Hepatocyte (in vitro differentiated cells): ENCODE measurements at regions not wholly inside any gene's neighbourhood (a gene's known extent, or its start where the extent isn't known, plus 50 kb on each side); places are given as distances from the start of the nearest gene placed in this dataset.

Experiments used
- DNase-seq: peaks from one replicate; pipeline ENCODE4 v3.0.0-alpha.2; 2016; ENCODE audit warnings: low spot score
- H2AFZ ChIP-seq: fragments of 200-600 bp; sonication (generic); 2 replicates; pipeline ENCODE4 v1.6.0; 2016; ENCODE audit warnings: antibody characterized with exemption, mild to moderate bottlenecking
- H3K27ac ChIP-seq: fragments of 200-600 bp; sonication (generic); 2 replicates; pipeline ENCODE4 v1.5.1; 2016; ENCODE audit warnings: mild to moderate bottlenecking
- H3K27me3 ChIP-seq: fragments of 200-600 bp; sonication (generic); 2 replicates; pipeline ENCODE4 v1.6.1; 2016
- H3K36me3 ChIP-seq: fragments of 200-600 bp; sonication (generic); replicated peaks from 2 replicates; pipeline ENCODE4 v1.5.1; 2016; ENCODE audit warnings: low read depth; ENCODE audit not compliant: insufficient read depth
- H3K4me1 ChIP-seq: fragments of 200-600 bp; sonication (generic); 2 replicates; pipeline ENCODE4 v1.5.1; 2016; ENCODE audit warnings: mild to moderate bottlenecking, moderate library complexity; ENCODE audit not compliant: insufficient read depth
- H3K4me2 ChIP-seq: fragments of 200-600 bp; sonication (generic); 2 replicates; pipeline ENCODE4 v1.6.0; 2016
- H3K4me3 ChIP-seq: fragments of 200-600 bp; sonication (generic); 2 replicates; pipeline ENCODE4 v1.5.1; 2016; ENCODE audit warnings: mild to moderate bottlenecking
- H3K79me2 ChIP-seq: fragments of 200-600 bp; sonication (generic); 2 replicates; pipeline ENCODE4 v1.6.0; 2017; ENCODE audit warnings: mild to moderate bottlenecking
- H3K9me2 ChIP-seq: fragments of 200-600 bp; sonication (generic); replicated peaks from 2 replicates; pipeline ENCODE4 v1.6.0; 2017; ENCODE audit warnings: mild to moderate bottlenecking; ENCODE audit not compliant: insufficient read depth
- H3K9me3 ChIP-seq: fragments of 200-600 bp; sonication (generic); 2 replicates; pipeline ENCODE4 v1.5.1; 2016; ENCODE audit warnings: low read depth, mild to moderate bottlenecking
- H4K20me1 ChIP-seq: fragments of 200-600 bp; sonication (generic); 2 replicates; pipeline ENCODE4 v1.6.0; 2016; ENCODE audit warnings: mild to moderate bottlenecking; ENCODE audit not compliant: insufficient read depth, poor library complexity, severe bottlenecking
- CTCF ChIP-seq: fragments of 200-600 bp; sonication (generic); IDR thresholded peaks from 2 replicates; pipeline ENCODE4 v1.5.1; 2016; ENCODE audit warnings: antibody characterized with exemption, mild to moderate bottlenecking; ENCODE audit not compliant: poor library complexity
- EZH2 ChIP-seq: fragments of 200-600 bp; sonication (generic); IDR thresholded peaks from 2 replicates; pipeline ENCODE4 v1.6.1; 2016; ENCODE audit warnings: antibody characterized with exemption, mild to moderate bottlenecking, borderline replicate concordance
- EZH2phosphoT487 ChIP-seq: fragments of 200-600 bp; sonication (generic); IDR thresholded peaks from one replicate; pipeline ENCODE4 v1.6.1; 2018; ENCODE audit warnings: antibody characterized with exemption, mild to moderate bottlenecking, low read depth, moderate library complexity; ENCODE audit not compliant: unreplicated experiment, severe bottlenecking
- WGBS: methylation state at CpG from one replicate; pipeline ENCODE4 v1.1.6; 2016; ENCODE audit warnings: low lambda C conversion rate; ENCODE audit errors: missing lambda C conversion rate; 5-methylcytosine and 5-hydroxymethylcytosine counted together

GRCh38 chr1:17925290-17926237 is 170.4 kb downstream of the ACTL8 start:
- TF ChIP-seq EZH2 (no peak), CTCF (no peak), EZH2phosphoT487 (no peak)
- Histone ChIP-seq H3K36me3 (no peaks in the 10 kb centered on the region), H3K9me2 (no peaks in the 10 kb centered on the region), H3K79me2 (no peaks in the 10 kb centered on the region), H3K27me3 (peaks cover 26% of the 10 kb centered on the region), H2AFZ (no peak overlapping the region), H3K4me2 (no peak overlapping the region), H3K4me1 (no peaks in the 10 kb centered on the region), H3K4me3 (no peak overlapping the region), H3K27ac (no peak overlapping the region), H3K9me3 (no peaks in the 10 kb centered on the region), H4K20me1 (no peaks in the 10 kb centered on the region)
- WGBS = 80% methylated on average over 15 of the region's 15 CpGs
- no peak for DNase-seq

- Histone ChIP-seq H3K27ac (no peak overlapping the region), H2AFZ (no peak overlapping the region), H3K36me3 (no peaks in the 10 kb centered on the region), H3K27me3 (peaks cover 26% of the 10 kb centered on the region), H3K79me2 (no peaks in the 10 kb centered on the region), H3K9me2 (no peaks in the 10 kb centered on the region), H4K20me1 (no peaks in the 10 kb centered on the region), H3K4me3 (no peak overlapping the region), H3K4me2 (no peak overlapping the region), H3K4me1 (no peaks in the 10 kb centered on the region), H3K9me3 (no peaks in the 10 kb centered on the region)
- TF ChIP-seq EZH2 (no peak), CTCF (no peak), EZH2phosphoT487 (no peak)
- 91% methylated on average over 4 of the region's 4 CpGs for WGBS
- DNase-seq = no peak
Observed at GRCh38 chr1:17926906-17927305, 171.8 kb downstream of the ACTL8 start.

GRCh38 chr1:17927952-17928351 is 172.8 kb downstream of the ACTL8 start:
- Histone ChIP-seq H3K9me2 (no peaks in the 10 kb centered on the region), H3K4me2 (no peak overlapping the region), H3K4me3 (no peak overlapping the region), H2AFZ (no peak overlapping the region), H3K9me3 (no peaks in the 10 kb centered on the region), H3K27ac (no peak overlapping the region), H4K20me1 (no peaks in the 10 kb centered on the region), H3K4me1 (no peaks in the 10 kb centered on the region), H3K79me2 (no peaks in the 10 kb centered on the region), H3K27me3 (peaks cover 26% of the 10 kb centered on the region), H3K36me3 (no peaks in the 10 kb centered on the region)
- TF ChIP-seq EZH2phosphoT487 (no peak), EZH2 (no peak), CTCF (no peak)
- 57% methylated on average over 7 of the region's 7 CpGs for WGBS
- DNase-seq = no peak
